ENCODE measurements at regions not wholly inside any gene's neighbourhood (a gene's known extent, or its start where the extent isn't known, plus 50 kb on each side); places are given as distances from the start of the nearest gene placed in this dataset.

DNA sequence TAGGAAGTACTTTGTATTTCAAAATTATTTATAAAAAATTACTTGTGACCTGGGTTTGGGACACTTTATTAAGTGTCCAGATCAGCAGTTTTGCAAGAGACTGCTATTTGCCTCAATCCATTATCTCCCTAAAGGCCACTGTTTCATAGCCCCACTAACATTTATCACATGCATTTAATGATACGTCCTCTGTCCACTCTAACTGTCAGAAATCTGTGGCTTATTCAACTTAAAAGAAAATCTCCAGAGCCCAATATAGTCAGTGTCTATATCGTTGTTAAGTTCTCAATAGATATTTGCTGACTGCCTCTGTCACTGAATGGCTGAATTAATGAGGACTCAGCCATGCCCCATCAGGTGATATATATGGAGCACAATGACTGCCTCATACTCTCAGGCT lies 553.9 kb upstream of the POM121L12 start:
- TF ChIP-seq CTCF (IDR thresholded peaks at IDR 0.05; ENCODE audit: insufficient read depth, low read depth, low read length, missing control alignments), result no peak
- DNase-seq (ENCODE audit: low read depth), result no peak
- H3K4me3 ChIP-seq (ENCODE audit: low read depth, low read length), result no peak overlapping the region

GRCh38 chr7:52479990-52480389 lies 555.4 kb upstream of the POM121L12 start:
- no peak overlapping the region for H3K4me3 ChIP-seq (ENCODE audit: low read depth, low read length)
- TF ChIP-seq CTCF (IDR thresholded peaks at IDR 0.05; ENCODE audit: insufficient read depth, low read depth, low read length, missing control alignments), result no peak
- no peak for DNase-seq (ENCODE audit: low read depth)

GRCh38 chr7:52475001-52475582 lies 560.3 kb upstream of the POM121L12 start:
- no peak overlapping the region for H3K4me3 ChIP-seq (ENCODE audit: low read depth, low read length)
- TF ChIP-seq CTCF (IDR thresholded peaks at IDR 0.05; ENCODE audit: insufficient read depth, low read depth, low read length, missing control alignments), result no peak
- DNase-seq (ENCODE audit: low read depth), result no peak

DNA sequence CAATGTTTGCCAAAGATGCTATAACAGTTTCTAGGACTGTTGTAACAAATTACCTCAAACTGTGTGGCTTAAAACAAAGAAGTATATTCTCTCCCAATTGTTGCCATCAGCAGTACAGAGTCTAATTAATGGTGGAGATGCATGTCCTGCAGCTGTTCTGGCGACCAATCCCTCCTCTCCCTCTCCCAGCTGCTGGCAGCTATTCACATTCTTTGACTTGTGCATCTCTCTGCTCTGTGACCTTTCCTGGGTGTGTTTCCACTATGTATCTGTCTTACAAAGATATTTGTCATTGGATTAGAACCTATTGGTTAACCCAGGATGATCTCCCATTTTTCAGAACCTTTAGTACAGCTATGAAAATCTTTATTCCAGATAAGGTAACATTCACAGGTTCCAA lies 561.7 kb upstream of the POM121L12 start:
- no peak for TF ChIP-seq CTCF (IDR thresholded peaks at IDR 0.05; ENCODE audit: insufficient read depth, low read depth, low read length, missing control alignments)
- no peak for DNase-seq (ENCODE audit: low read depth)
- H3K4me3 ChIP-seq (ENCODE audit: low read depth, low read length), result no peak overlapping the region

GRCh38 chr7:52472006-52472620 lies 563.3 kb upstream of the POM121L12 start:
- no peak overlapping the region for H3K4me3 ChIP-seq (ENCODE audit: low read depth, low read length)
- no peak for TF ChIP-seq CTCF (IDR thresholded peaks at IDR 0.05; ENCODE audit: insufficient read depth, low read depth, low read length, missing control alignments)
- DNase-seq (ENCODE audit: low read depth), result no peak

GRCh38 chr7:52465216-52465615 lies 570.2 kb upstream of the POM121L12 start:
- TF ChIP-seq CTCF (IDR thresholded peaks at IDR 0.05; ENCODE audit: insufficient read depth, low read depth, low read length, missing control alignments), result no peak
- H3K4me3 ChIP-seq (ENCODE audit: low read depth, low read length), result no peak overlapping the region
- no peak for DNase-seq (ENCODE audit: low read depth)

GRCh38 chr7:52463341-52463740 lies 572.1 kb upstream of the POM121L12 start:
- TF ChIP-seq CTCF (IDR thresholded peaks at IDR 0.05; ENCODE audit: insufficient read depth, low read depth, low read length, missing control alignments), result no peak
- no peak for DNase-seq (ENCODE audit: low read depth)
- no peak overlapping the region for H3K4me3 ChIP-seq (ENCODE audit: low read depth, low read length)

All from GM12865 (cell line).